ENCODE measurements at regions not wholly inside any gene's neighbourhood (a gene's known extent, or its start where the extent isn't known, plus 50 kb on each side); places are given as distances from the start of the nearest gene placed in this dataset.

GRCh38 chr6:163694988-163695398, 280.5 kb downstream of the QKI start (continued):
- TF ChIP-seq ARID5B (CRISPR knock-in tag; IDR thresholded peaks at IDR 0.05) (peak; percentile 38; the same call in 1 of the 2 replicates), PAX8 (CRISPR knock-in tag; IDR thresholded peaks at IDR 0.05; ENCODE audit: borderline replicate concordance) (no peak), HNRNPLL (IDR thresholded peaks at IDR 0.05; ENCODE audit: low read depth, low read length, poor library complexity, severe bottlenecking) (no peak), GABPA (IDR thresholded peaks at IDR 0.05; ENCODE audit: low read depth, low read length) (no peak), GABPA (CRISPR knock-in tag; IDR thresholded peaks at IDR 0.05; ENCODE audit: low read depth) (peak; percentile 33; the same call in 1 of the 2 replicates), RFX1 (IDR thresholded peaks at IDR 0.05) (no peak), ZNF10 (CRISPR knock-in tag; IDR thresholded peaks at IDR 0.05; ENCODE audit: borderline replicate concordance, low read depth) (no peak), ZFY (CRISPR knock-in tag; IDR thresholded peaks at IDR 0.05) (no peak), SRSF1 (optimal IDR thresholded peaks at IDR 0.05; ENCODE audit: low read depth, low read length) (no peak), XRCC5 (optimal IDR thresholded peaks at IDR 0.05; ENCODE audit: low read length) (peak; percentile 23), MED8 (CRISPR knock-in tag; IDR thresholded peaks at IDR 0.05; ENCODE audit: insufficient replicate concordance) (no peak), THAP11 (CRISPR knock-in tag; IDR thresholded peaks at IDR 0.05) (no peak), ZNF577 (CRISPR knock-in tag; IDR thresholded peaks at IDR 0.05; ENCODE audit: borderline replicate concordance, low read depth) (no peak), PHF8 (CRISPR knock-in tag; IDR thresholded peaks at IDR 0.05) (no peak), NR3C1 (CRISPR knock-in tag; IDR thresholded peaks at IDR 0.05) (no peak), ZNF232 (CRISPR knock-in tag; IDR thresholded peaks at IDR 0.05; ENCODE audit: borderline replicate concordance) (no peak), KLF15 (CRISPR knock-in tag; IDR thresholded peaks at IDR 0.05; ENCODE audit: borderline replicate concordance) (no peak), TBX2 (CRISPR knock-in tag; IDR thresholded peaks at IDR 0.05; ENCODE audit: borderline replicate concordance) (no peak), ZNF432 (CRISPR knock-in tag; IDR thresholded peaks at IDR 0.05; ENCODE audit: borderline replicate concordance) (no peak), ZNF776 (CRISPR knock-in tag; IDR thresholded peaks at IDR 0.05) (no peak), FOSL2 (CRISPR knock-in tag; IDR thresholded peaks at IDR 0.05) (no peak), TFE3 (CRISPR knock-in tag; IDR thresholded peaks at IDR 0.05) (no peak)
- TF ChIP-seq, protein P1, sequence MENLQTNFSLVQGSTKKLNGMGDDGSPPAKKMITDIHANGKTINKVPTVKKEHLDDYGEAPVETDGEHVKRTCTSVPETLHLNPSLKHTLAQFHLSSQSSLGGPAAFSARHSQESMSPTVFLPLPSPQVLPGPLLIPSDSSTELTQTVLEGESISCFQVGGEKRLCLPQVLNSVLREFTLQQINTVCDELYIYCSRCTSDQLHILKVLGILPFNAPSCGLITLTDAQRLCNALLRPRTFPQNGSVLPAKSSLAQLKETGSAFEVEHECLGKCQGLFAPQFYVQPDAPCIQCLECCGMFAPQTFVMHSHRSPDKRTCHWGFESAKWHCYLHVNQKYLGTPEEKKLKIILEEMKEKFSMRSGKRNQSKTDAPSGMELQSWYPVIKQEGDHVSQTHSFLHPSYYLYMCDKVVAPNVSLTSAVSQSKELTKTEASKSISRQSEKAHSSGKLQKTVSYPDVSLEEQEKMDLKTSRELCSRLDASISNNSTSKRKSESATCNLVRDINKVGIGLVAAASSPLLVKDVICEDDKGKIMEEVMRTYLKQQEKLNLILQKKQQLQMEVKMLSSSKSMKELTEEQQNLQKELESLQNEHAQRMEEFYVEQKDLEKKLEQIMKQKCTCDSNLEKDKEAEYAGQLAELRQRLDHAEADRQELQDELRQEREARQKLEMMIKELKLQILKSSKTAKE (CRISPR knock-in tag; IDR thresholded peaks at IDR 0.05; ENCODE audit: borderline replicate concordance): no peak
- TF ChIP-seq, protein P2, sequence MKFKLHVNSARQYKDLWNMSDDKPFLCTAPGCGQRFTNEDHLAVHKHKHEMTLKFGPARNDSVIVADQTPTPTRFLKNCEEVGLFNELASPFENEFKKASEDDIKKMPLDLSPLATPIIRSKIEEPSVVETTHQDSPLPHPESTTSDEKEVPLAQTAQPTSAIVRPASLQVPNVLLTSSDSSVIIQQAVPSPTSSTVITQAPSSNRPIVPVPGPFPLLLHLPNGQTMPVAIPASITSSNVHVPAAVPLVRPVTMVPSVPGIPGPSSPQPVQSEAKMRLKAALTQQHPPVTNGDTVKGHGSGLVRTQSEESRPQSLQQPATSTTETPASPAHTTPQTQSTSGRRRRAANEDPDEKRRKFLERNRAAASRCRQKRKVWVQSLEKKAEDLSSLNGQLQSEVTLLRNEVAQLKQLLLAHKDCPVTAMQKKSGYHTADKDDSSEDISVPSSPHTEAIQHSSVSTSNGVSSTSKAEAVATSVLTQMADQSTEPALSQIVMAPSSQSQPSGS (CRISPR knock-in tag; IDR thresholded peaks at IDR 0.05): no peak

Data from HepG2 (cell line).